WTC11 (cell line): ENCODE measurements at regions not wholly inside any gene's neighbourhood (a gene's known extent, or its start where the extent isn't known, plus 50 kb on each side); places are given as distances from the start of the nearest gene placed in this dataset.

Experiments used
- ATAC-seq: fragments of 200-7000 bp; cut with Tn5 transposase; 2 replicates; pipeline ENCODE4 v1.10.0; 2021; ENCODE audit warnings: mild to moderate bottlenecking, moderate library complexity
- CTCF ChIA-PET: fragments of 300-600 bp; sonication (Branson Sonifier 250); formaldehyde crosslinking; loops from one replicate; lab custom pipeline; 2021; ENCODE audit warnings: antibody characterized with exemption; lab: Charles Lee
- POLR2A ChIA-PET: fragments of 350-600 bp; sonication (Branson Sonifier 250); formaldehyde crosslinking; loops from one replicate; lab custom pipeline; 2021; ENCODE audit warnings: antibody characterized with exemption; lab: Charles Lee
- DNase-seq: peaks from one replicate; pipeline ENCODE4 v3.0.0; 2021; ENCODE audit warnings: low spot score
- H3K27ac Mint-ChIP-seq: 2 replicates; pipeline ENCODE4 v1.8.0; 2021; ENCODE audit warnings: mixed read lengths
- H3K27me3 Mint-ChIP-seq: 2 replicates; pipeline ENCODE4 v1.8.0; 2021; ENCODE audit warnings: low read depth, mild to moderate bottlenecking, moderate library complexity, mixed read lengths
- H3K36me3 Mint-ChIP-seq: 2 replicates; pipeline ENCODE4 v1.8.0; 2021; ENCODE audit warnings: mixed read lengths
- H3K4me1 Mint-ChIP-seq: 2 replicates; pipeline ENCODE4 v1.8.0; 2022; ENCODE audit warnings: mixed read lengths
- H3K4me3 Mint-ChIP-seq: 2 replicates; pipeline ENCODE4 v1.8.0; 2021; ENCODE audit warnings: mild to moderate bottlenecking, moderate library complexity, mixed read lengths
- H3K9me3 Mint-ChIP-seq: 2 replicates; pipeline ENCODE4 v1.8.0; 2021; ENCODE audit warnings: mixed read lengths
- ATF1 ChIP-seq: sonication (generic); formaldehyde crosslinking; IDR thresholded peaks from 2 replicates; pipeline ENCODE4 v1.8.1; 2023; ENCODE audit warnings: mild to moderate bottlenecking, moderate library complexity, missing genetic modification reagents
- GTF2I ChIP-seq: fragments of 250-450 bp; sonication (Bioruptor Pico); conservative IDR thresholded peaks from 2 replicates; pipeline ENCODE4 v1.4.0; 2021; ENCODE audit warnings: mild to moderate bottlenecking
- HMGXB4 ChIP-seq: sonication (generic); formaldehyde crosslinking; IDR thresholded peaks from 2 replicates; pipeline ENCODE4 v1.8.1; 2023; ENCODE audit warnings: mild to moderate bottlenecking, moderate library complexity, missing genetic modification reagents
- MAX ChIP-seq: sonication (generic); formaldehyde crosslinking; IDR thresholded peaks from 2 replicates; pipeline ENCODE4 v1.8.0; 2022; ENCODE audit warnings: mild to moderate bottlenecking, missing genetic modification reagents
- NR2C2 ChIP-seq: sonication (generic); formaldehyde crosslinking; IDR thresholded peaks from 2 replicates; pipeline ENCODE4 v1.8.0; 2022; ENCODE audit warnings: mild to moderate bottlenecking, missing genetic modification reagents
- NR3C1 ChIP-seq: sonication (generic); formaldehyde crosslinking; conservative IDR thresholded peaks from 2 replicates; pipeline ENCODE4 v1.8.1; 2023; ENCODE audit warnings: low read depth, mild to moderate bottlenecking, missing genetic modification reagents
- USF1 ChIP-seq: sonication (generic); formaldehyde crosslinking; IDR thresholded peaks from 2 replicates; pipeline ENCODE4 v1.8.0; 2022; ENCODE audit warnings: mild to moderate bottlenecking, missing genetic modification reagents
- USF2 ChIP-seq: sonication (generic); formaldehyde crosslinking; IDR thresholded peaks from 2 replicates; pipeline ENCODE4 v1.8.1; 2023; ENCODE audit warnings: mild to moderate bottlenecking, missing genetic modification reagents, moderate library complexity
- ZBTB43 ChIP-seq: sonication (generic); formaldehyde crosslinking; IDR thresholded peaks from 2 replicates; pipeline ENCODE4 v1.8.1; 2023; ENCODE audit warnings: mild to moderate bottlenecking, missing genetic modification reagents
- ZMAT4 ChIP-seq: fragments of 250-450 bp; sonication (Bioruptor Pico); IDR thresholded peaks from 2 replicates; pipeline ENCODE4 v1.9.0; 2021; ENCODE audit warnings: mild to moderate bottlenecking
- ZNF138 ChIP-seq: sonication (generic); formaldehyde crosslinking; conservative IDR thresholded peaks from 2 replicates; pipeline ENCODE4 v1.8.1; 2022; ENCODE audit warnings: mild to moderate bottlenecking, moderate library complexity, missing genetic modification reagents
- ZNF219 ChIP-seq: sonication (generic); formaldehyde crosslinking; IDR thresholded peaks from 2 replicates; pipeline ENCODE4 v1.8.0; 2023; ENCODE audit warnings: missing genetic modification reagents, mild to moderate bottlenecking, borderline replicate concordance
- ZNF263 ChIP-seq: sonication (generic); formaldehyde crosslinking; IDR thresholded peaks from 2 replicates; pipeline ENCODE4 v1.8.1; 2022; ENCODE audit warnings: low read depth, mild to moderate bottlenecking, moderate library complexity, missing genetic modification reagents
- ZNF317 ChIP-seq: sonication (generic); formaldehyde crosslinking; IDR thresholded peaks from 2 replicates; pipeline ENCODE4 v1.8.1; 2023; ENCODE audit warnings: low read depth, mild to moderate bottlenecking, moderate library complexity, missing genetic modification reagents, borderline replicate concordance
- ZNF396 ChIP-seq: fragments of 250-450 bp; sonication (Bioruptor Pico); IDR thresholded peaks from 2 replicates; pipeline ENCODE4 v1.8.0; 2021; ENCODE audit warnings: mild to moderate bottlenecking, moderate library complexity, borderline replicate concordance
- TF ChIP-seq, protein P1 (sequence below): sonication (generic); formaldehyde crosslinking; IDR thresholded peaks from 2 replicates; pipeline ENCODE4 v1.8.1; 2022; ENCODE audit warnings: low read depth, missing genetic modification reagents, borderline replicate concordance
- TF ChIP-seq, protein P2 (sequence below): sonication (generic); formaldehyde crosslinking; IDR thresholded peaks from 2 replicates; pipeline ENCODE4 v1.8.1; 2023; ENCODE audit warnings: mild to moderate bottlenecking, missing genetic modification reagents
- TF ChIP-seq, protein P3 (sequence below): sonication (generic); formaldehyde crosslinking; conservative IDR thresholded peaks from 2 replicates; pipeline ENCODE4 v1.8.1; 2022; ENCODE audit warnings: mild to moderate bottlenecking, missing genetic modification reagents
- TF ChIP-seq, protein P4 (sequence below): fragments of 250-450 bp; sonication (Bioruptor Pico); IDR thresholded peaks from 2 replicates; pipeline ENCODE4 v1.9.0; 2021; ENCODE audit warnings: mild to moderate bottlenecking, borderline replicate concordance

GRCh38 chrX:16526003-16526402, 124.0 kb upstream of the S100G start:
- Mint-ChIP-seq H3K27ac (no peak overlapping the region), H3K9me3 (peaks cover 22% of the 10 kb centered on the region), H3K36me3 (peaks cover 32% of the 10 kb centered on the region)
- no peak for DNase-seq
- no peak for ATAC-seq
- POLR2A ChIA-PET: no interaction called here
- CTCF ChIA-PET: no interaction called here
- TF ChIP-seq, protein P1, sequence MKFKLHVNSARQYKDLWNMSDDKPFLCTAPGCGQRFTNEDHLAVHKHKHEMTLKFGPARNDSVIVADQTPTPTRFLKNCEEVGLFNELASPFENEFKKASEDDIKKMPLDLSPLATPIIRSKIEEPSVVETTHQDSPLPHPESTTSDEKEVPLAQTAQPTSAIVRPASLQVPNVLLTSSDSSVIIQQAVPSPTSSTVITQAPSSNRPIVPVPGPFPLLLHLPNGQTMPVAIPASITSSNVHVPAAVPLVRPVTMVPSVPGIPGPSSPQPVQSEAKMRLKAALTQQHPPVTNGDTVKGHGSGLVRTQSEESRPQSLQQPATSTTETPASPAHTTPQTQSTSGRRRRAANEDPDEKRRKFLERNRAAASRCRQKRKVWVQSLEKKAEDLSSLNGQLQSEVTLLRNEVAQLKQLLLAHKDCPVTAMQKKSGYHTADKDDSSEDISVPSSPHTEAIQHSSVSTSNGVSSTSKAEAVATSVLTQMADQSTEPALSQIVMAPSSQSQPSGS (CRISPR knock-in tag): no peak
- TF ChIP-seq HMGXB4 (CRISPR knock-in tag) (no peak), ZBTB43 (CRISPR knock-in tag) (no peak), USF2 (CRISPR knock-in tag) (no peak), GTF2I (CRISPR knock-in tag) (no peak), ATF1 (CRISPR knock-in tag) (no peak), NR2C2 (no peak), ZNF138 (CRISPR knock-in tag) (no peak), ZNF317 (CRISPR knock-in tag) (no peak), ZNF219 (no peak), NR3C1 (CRISPR knock-in tag) (no peak), USF1 (CRISPR knock-in tag) (no peak), ZNF396 (CRISPR knock-in tag) (no peak), MAX (CRISPR knock-in tag) (no peak), ZMAT4 (CRISPR knock-in tag) (no peak), ZNF263 (CRISPR knock-in tag) (no peak)
- TF ChIP-seq, protein P2, sequence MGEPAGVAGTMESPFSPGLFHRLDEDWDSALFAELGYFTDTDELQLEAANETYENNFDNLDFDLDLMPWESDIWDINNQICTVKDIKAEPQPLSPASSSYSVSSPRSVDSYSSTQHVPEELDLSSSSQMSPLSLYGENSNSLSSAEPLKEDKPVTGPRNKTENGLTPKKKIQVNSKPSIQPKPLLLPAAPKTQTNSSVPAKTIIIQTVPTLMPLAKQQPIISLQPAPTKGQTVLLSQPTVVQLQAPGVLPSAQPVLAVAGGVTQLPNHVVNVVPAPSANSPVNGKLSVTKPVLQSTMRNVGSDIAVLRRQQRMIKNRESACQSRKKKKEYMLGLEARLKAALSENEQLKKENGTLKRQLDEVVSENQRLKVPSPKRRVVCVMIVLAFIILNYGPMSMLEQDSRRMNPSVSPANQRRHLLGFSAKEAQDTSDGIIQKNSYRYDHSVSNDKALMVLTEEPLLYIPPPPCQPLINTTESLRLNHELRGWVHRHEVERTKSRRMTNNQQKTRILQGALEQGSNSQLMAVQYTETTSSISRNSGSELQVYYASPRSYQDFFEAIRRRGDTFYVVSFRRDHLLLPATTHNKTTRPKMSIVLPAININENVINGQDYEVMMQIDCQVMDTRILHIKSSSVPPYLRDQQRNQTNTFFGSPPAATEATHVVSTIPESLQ: no peak
- TF ChIP-seq, protein P3, sequence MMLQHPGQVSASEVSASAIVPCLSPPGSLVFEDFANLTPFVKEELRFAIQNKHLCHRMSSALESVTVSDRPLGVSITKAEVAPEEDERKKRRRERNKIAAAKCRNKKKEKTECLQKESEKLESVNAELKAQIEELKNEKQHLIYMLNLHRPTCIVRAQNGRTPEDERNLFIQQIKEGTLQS (CRISPR knock-in tag): no peak
- TF ChIP-seq, protein P4, sequence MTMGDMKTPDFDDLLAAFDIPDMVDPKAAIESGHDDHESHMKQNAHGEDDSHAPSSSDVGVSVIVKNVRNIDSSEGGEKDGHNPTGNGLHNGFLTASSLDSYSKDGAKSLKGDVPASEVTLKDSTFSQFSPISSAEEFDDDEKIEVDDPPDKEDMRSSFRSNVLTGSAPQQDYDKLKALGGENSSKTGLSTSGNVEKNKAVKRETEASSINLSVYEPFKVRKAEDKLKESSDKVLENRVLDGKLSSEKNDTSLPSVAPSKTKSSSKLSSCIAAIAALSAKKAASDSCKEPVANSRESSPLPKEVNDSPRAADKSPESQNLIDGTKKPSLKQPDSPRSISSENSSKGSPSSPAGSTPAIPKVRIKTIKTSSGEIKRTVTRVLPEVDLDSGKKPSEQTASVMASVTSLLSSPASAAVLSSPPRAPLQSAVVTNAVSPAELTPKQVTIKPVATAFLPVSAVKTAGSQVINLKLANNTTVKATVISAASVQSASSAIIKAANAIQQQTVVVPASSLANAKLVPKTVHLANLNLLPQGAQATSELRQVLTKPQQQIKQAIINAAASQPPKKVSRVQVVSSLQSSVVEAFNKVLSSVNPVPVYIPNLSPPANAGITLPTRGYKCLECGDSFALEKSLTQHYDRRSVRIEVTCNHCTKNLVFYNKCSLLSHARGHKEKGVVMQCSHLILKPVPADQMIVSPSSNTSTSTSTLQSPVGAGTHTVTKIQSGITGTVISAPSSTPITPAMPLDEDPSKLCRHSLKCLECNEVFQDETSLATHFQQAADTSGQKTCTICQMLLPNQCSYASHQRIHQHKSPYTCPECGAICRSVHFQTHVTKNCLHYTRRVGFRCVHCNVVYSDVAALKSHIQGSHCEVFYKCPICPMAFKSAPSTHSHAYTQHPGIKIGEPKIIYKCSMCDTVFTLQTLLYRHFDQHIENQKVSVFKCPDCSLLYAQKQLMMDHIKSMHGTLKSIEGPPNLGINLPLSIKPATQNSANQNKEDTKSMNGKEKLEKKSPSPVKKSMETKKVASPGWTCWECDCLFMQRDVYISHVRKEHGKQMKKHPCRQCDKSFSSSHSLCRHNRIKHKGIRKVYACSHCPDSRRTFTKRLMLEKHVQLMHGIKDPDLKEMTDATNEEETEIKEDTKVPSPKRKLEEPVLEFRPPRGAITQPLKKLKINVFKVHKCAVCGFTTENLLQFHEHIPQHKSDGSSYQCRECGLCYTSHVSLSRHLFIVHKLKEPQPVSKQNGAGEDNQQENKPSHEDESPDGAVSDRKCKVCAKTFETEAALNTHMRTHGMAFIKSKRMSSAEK (CRISPR knock-in tag): no peak
- TF ChIP-seq, all 79 proteins: peak for 0
- Mint-ChIP-seq H3K4me3 (no peak overlapping the region), H3K4me1 (peaks cover 17% of the 10 kb centered on the region), H3K27me3 (no peaks in the 10 kb centered on the region; the same call in 1 of the 2 replicates)
